ENCODE measurements at regions not wholly inside any gene's neighbourhood (a gene's known extent, or its start where the extent isn't known, plus 50 kb on each side); places are given as distances from the start of the nearest gene placed in this dataset.

- no peak for DNase-seq
These were observed 95.2 kb upstream of the RAB6C start for GRCh38 chr2:129884221-129884786.

DNA sequence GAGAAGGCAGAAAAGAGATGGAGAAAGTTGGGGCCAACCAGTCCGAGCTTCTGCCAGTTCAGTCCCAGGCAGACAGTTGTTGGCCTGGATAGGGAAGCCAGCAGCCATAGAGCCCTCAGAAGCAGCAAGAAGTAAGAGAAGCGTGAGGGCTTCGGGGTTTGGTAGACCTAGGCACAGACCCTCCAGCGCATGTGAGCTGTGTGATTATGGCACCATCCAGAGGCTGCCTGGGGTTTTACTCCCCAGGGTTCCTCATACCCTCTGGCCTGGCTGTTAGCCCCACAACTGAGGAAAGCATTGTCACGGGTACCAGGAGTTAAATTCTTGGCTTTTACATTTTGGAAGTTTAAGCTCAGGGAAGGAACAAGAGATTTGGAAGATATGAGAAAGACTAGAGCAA, 93.7 kb upstream of the RAB6C start:
- no peak for DNase-seq

DNA sequence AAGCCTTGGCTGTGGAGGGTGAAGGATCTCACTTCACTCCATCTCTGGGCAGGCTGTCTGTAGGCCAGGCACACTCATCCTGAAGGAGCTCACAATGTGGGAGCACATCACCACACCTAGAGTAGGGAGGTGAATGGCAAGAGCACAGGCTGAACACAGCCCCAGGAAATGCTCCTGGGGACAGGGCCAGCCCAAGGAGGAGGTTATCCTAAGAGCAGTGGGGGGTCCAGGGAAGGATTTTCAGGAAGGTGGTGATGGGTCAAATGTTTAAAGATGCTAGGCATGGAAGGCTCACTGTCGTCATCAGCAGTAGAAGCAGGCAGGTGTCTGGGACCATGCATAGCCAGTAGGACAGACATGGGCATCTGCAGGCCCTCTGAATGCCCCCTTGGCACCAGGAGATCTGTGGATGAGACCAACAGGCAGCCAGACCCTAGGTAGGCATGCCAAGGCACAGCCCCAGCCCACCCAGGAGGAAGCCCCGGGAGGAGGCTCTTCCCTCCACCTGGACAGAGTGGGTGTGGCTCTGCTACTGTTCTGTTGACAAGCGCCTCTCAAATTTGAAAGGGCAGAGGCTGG, 91.7 kb upstream of the RAB6C start:
- DNase-seq: no peak

DNA sequence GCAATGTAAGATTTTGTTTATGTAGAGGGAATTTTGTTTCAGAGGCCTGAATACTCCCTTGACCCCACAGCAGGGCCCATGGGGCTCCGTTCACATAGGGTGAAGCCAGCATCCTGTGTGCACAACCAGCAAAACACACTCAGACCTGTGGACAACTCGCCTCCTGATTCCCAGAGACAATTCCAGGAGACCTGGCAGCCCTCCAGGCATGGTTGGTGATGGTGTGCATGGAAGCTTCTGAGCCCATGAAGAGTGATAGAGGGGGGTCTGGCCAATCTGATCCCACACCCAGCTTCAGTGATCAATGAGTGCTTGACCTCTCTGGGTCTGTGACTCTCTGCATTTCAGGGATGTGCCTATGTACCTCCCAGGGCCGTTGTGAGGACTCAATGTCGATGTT, 91.0 kb upstream of the RAB6C start:
- no peak for DNase-seq

DNA sequence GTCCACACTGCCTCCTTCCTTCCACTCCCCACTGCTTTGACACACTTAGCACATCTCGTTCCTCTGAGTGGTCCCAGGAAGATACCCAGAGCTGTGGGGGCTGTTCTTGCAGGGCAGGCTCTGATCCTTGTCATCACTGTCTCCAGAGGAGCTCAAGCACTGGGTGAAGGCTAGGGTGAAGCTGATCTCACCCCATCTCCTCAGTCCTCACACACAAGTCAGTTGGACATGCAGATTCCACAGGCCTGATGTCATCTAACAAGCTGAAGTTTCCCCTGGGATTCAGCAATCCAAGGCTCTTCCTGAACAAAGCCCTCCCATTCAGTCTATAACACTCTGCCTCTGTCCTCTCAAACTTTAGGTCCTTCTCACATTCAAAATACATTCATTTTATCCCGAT, 90.6 kb upstream of the RAB6C start:
- DNase-seq: no peak

GRCh38 chr2:129891341-129892320, 87.8 kb upstream of the RAB6C start:
- DNase-seq: no peak

GRCh38 chr2:129892360-129892759, 87.1 kb upstream of the RAB6C start:
- no peak for DNase-seq

DNA sequence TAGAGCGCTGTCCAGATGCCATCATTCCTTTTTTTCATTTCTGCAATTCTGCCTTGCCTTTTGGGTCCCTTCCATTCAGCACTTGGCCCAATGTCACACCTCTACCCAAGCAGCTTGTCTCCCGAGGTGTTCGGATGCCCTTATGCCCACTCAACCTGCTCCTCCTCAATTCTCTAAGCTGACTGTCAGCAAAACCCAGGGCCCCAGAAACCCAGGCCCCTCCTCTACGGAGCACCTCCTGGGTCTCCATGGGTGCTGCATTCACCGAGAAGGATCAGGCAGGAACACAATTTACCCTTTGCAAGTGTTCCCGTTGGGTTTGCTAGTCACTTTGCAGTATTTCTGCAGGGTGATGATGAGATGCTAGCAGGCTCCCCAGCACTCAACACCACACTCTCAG, 86.7 kb upstream of the RAB6C start:
- DNase-seq: no peak

DNA sequence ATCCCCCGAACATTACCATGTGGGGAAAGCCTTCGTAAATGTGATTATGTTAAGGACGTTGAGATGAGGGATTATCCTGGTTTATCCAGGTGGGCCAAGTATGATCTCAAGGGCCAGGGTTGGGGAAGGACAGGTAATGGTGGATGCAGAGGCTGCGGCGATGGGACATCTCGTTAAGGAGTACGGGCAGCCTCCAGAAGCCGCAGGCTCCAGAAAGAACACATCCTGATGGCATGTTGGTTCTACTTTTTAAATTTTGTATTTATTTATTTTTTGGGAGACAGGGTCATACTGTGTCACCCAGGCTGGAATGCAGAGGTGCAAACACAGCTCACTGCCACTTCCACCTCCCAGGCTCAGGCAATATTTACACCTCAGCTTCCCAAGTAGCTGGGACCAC, 86.2 kb upstream of the RAB6C start:
- DNase-seq: no peak

- no peak for DNase-seq
These were observed 84.8 kb upstream of the RAB6C start for GRCh38 chr2:129894616-129895015.

DNA sequence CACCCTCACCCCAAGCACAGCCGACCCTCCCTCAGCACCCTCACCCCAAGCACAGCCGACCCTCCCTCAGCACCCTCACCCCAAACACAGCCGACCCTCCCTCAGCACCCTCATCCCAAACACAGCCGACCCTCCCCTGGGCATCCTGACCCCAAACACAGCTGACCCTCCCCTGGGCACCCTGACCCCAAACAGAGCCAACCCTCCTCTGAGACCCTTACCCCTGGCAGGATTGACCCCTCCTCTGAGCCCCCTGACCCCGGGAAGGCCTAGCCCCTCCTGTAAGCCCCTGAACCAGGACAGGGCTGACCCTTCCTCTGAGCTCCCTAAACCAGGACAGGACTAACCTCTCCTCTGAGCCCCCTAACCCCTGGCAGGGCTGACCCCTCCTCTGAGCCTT, 84.4 kb upstream of the RAB6C start:
- no peak for DNase-seq

- no peak for DNase-seq
These were observed 83.9 kb upstream of the RAB6C start for GRCh38 chr2:129895526-129896082.

DNA sequence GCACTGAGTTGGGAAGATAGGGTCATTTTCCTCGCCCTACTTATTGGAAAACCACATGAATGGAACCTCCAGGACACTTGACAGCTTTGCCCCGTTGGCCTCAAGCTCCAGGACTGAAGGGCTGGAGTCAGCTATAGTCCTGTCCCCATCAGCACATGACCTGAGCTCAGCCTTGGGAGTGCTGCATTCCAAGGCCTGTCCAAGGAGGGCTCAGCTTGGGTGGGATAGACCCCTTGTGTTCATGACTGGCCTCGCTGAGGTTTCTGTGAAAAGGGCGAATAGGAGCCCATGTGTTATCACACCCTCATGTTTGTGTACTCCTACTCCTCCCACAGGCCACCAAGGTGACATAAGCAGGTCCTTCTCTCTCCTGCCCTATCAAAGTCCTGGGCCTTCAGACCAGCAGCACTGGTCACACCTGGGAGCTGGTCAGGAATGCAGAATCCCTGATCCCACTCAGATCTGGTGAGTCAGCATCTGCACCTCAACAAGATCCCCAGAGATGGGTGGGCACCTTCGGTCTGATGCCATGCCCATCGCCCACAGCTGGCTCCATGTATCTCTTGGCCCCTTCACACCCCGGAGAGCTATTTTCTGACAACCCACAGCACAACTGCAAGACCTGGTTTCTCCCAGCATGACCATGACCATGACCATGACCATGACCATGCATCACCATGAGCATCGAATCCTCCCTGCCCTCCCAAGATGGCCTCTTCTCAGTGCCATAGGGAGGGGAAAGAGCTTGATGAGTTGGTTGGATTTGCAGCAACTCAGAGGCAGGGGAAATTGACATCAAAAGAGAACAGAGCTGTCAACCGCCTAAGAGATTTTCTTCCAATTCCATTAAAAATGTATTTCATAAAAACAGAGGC, 83.0 kb upstream of the RAB6C start:
- no peak for DNase-seq

- DNase-seq: no peak
These were observed 77.6 kb upstream of the RAB6C start for GRCh38 chr2:129901754-129902415.

DNA sequence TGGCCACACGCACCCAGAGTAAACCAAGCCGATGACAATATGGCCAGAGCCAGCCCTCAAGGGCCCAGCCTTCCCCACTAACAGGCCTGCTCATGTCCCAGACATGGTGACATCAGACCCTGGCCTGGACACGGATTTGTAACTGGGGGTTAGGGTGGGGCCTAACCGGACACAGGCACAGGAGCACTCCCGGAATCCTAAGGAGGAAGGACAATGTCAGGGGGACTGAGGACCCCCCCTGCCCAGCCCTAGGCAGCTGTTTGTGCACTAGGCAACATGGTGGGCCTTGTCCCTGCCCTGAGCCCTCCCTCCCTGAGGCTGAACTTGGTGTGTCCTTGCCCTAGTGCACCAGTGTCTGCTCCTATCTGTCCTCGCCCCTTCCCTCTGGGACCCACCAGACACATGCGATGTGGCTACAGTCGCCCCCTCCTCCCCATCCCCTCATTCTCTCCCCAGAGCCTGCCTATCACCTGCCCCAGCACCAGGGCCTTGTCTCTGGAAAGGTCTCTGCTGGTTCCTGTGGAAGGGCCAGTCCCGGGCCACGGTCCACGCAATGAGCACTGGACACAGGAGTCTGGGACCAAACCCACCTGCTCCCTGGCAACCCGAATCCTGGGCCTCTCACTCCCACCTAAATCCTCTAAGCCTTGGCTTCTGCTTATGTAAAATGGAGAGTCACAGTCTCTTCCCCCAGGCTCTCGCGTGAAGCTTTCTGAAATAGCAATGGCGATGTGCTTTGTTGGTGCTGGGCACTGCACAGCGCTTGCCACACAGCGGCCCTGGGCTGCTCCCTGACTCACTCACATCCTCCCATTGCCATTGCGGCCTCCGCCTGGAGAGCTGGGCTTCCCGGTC, 76.5 kb upstream of the RAB6C start:
- no peak for DNase-seq

GRCh38 chr2:129903586-129904425, 75.7 kb upstream of the RAB6C start:
- DNase-seq: no peak

- DNase-seq: no peak
These were observed 74.7 kb upstream of the RAB6C start for GRCh38 chr2:129904532-129905446.

DNA sequence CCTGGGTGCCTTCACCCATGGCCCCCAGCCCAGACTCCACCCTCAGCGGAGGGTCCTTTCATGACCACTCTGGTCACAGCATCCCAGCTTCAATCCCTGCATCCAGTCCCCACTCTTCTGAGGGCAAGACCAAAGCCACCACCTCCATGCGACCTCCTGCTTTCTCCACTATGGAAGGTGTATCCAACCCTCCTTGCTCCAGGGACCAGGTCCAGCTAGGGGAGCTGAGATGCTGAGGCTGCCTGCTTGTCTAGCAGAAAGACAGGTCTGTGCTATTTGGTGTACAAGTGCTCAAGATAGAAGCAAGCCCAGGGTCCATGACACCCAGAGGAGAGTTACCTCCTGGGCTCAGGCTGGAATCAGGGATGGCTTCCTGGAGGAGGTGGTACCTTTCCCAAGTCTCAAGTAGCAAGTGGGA, 73.8 kb upstream of the RAB6C start:
- no peak for DNase-seq

Measured in activated CD4-positive, alpha-beta T cell treated with anti-CD3 and anti-CD28 coated beads, Interleukin-2, amount 50 U/mL, for 1 hour (primary cell).